IMR-90 (cell line): ENCODE measurements at regions not wholly inside any gene's neighbourhood (a gene's known extent, or its start where the extent isn't known, plus 50 kb on each side); places are given as distances from the start of the nearest gene placed in this dataset.

Source experiments
- ATAC-seq: fragments of 200-7000 bp; cut with Tn5 transposase; 2 replicates; pipeline ENCODE4 v1.9.1; 2020; ENCODE audit warnings: low read depth, mild to moderate bottlenecking, moderate library complexity
- BruUV-seq: library from RNA; stranded (reverse); fragments of 400-500 nt; replicated peaks from 2 replicates; lab custom pipeline; 2021; lab: Mats Ljungman, UMichigan
- CTCF ChIA-PET: fragments of 300-600 bp; formaldehyde crosslinking; extraction: SDS; loops from one replicate; lab custom pipeline; 2021; ENCODE audit warnings: antibody characterized with exemption; lab: Yijun Ruan, JAX
- POLR2A ChIA-PET: fragments of 300-600 bp; sonication (Branson Sonifier 250); formaldehyde crosslinking; loops from one replicate; lab custom pipeline; 2022; ENCODE audit warnings: antibody characterized with exemption; ENCODE audit not compliant: unreplicated experiment; lab: Charles Lee
- DNase-seq: peaks from one replicate; pipeline ENCODE4 v3.0.0; 2013
- H2AFZ ChIP-seq: replicated peaks from 2 replicates; pipeline ENCODE3; 2013; ENCODE audit warnings: low read length, mild to moderate bottlenecking; ENCODE audit not compliant: poor library complexity
- H2AK5ac ChIP-seq: 2 replicates; pipeline ENCODE4 v1.6.1; 2013; ENCODE audit warnings: low read depth, low read length, inconsistent platforms
- H2AK9ac ChIP-seq: replicated peaks from 2 replicates; pipeline ENCODE3; 2013; ENCODE audit warnings: mild to moderate bottlenecking, low read depth, low read length, moderate library complexity; ENCODE audit not compliant: poor library complexity
- H2BK120ac ChIP-seq: 2 replicates; pipeline ENCODE4 v1.6.1; 2013; ENCODE audit warnings: low read depth, low read length, inconsistent platforms
- H2BK15ac ChIP-seq: 3 replicates; pipeline ENCODE4 v1.6.1; 2013; ENCODE audit warnings: low read depth, low read length, inconsistent platforms
- H2BK20ac ChIP-seq: 2 replicates; pipeline ENCODE4 v1.6.1; 2013; ENCODE audit warnings: low read depth, mild to moderate bottlenecking, inconsistent platforms, low read length, moderate library complexity
- H2BK5ac ChIP-seq: 2 replicates; pipeline ENCODE4 v1.6.1; 2013; ENCODE audit warnings: mild to moderate bottlenecking, low read depth, low read length, inconsistent platforms; ENCODE audit not compliant: poor library complexity, severe bottlenecking
- H3K14ac ChIP-seq: replicated peaks from 2 replicates; pipeline ENCODE4 v1.6.1; 2013; ENCODE audit warnings: low read depth, low read length, inconsistent platforms
- H3K18ac ChIP-seq: 2 replicates; pipeline ENCODE4 v1.6.1; 2013; ENCODE audit warnings: low read depth, low read length, control low read depth
- H3K23ac ChIP-seq: 2 replicates; pipeline ENCODE4 v1.6.1; 2013; ENCODE audit warnings: low read depth, low read length, inconsistent platforms
- H3K27ac ChIP-seq: 2 replicates; pipeline ENCODE4 v1.5.1; 2013; ENCODE audit warnings: mild to moderate bottlenecking, control low read depth, low read length; ENCODE audit not compliant: insufficient read depth
- H3K27me3 ChIP-seq: 2 replicates; pipeline ENCODE4 v1.6.1; 2013; ENCODE audit warnings: low read length; ENCODE audit not compliant: control insufficient read depth, insufficient read depth
- H3K36me3 ChIP-seq: 2 replicates; pipeline ENCODE4 v1.6.1; 2013; ENCODE audit warnings: low read length, mixed read lengths; ENCODE audit not compliant: control insufficient read depth, insufficient read depth
- H3K4ac ChIP-seq: 2 replicates; pipeline ENCODE4 v1.6.1; 2013; ENCODE audit warnings: low read depth, low read length, inconsistent platforms
- H3K4me1 ChIP-seq: 2 replicates; pipeline ENCODE4 v1.6.1; 2013; ENCODE audit warnings: low read length, mixed read lengths; ENCODE audit not compliant: control insufficient read depth, insufficient read depth
- H3K4me2 ChIP-seq: 2 replicates; pipeline ENCODE4 v1.6.1; 2013; ENCODE audit warnings: low read depth, mild to moderate bottlenecking, control low read depth, low read length, moderate library complexity
- H3K4me3 ChIP-seq: 2 replicates; pipeline ENCODE4 v1.5.1; 2013; ENCODE audit warnings: low read depth, mild to moderate bottlenecking, control low read depth, low read length, moderate library complexity; ENCODE audit not compliant: insufficient read depth
- H3K56ac ChIP-seq: 2 replicates; pipeline ENCODE4 v1.6.1; 2013; ENCODE audit warnings: low read length, inconsistent platforms; ENCODE audit not compliant: insufficient read depth; ENCODE audit errors: extremely low read depth
- H3K79me1 ChIP-seq, 2 experiments: 2 replicates each; pipeline ENCODE4 v1.6.1; 2013; ENCODE audit warnings: low read length in 2 of 2, inconsistent platforms in 1 of 2, low read depth in 1 of 2
- H3K9ac ChIP-seq: 2 replicates; pipeline ENCODE4 v1.6.1; 2013; ENCODE audit warnings: low read depth, low read length, control low read depth
- H3K9me1 ChIP-seq: 2 replicates; pipeline ENCODE4 v1.6.1; 2013; ENCODE audit warnings: low read length, inconsistent platforms; ENCODE audit not compliant: insufficient read depth
- H3K9me3 ChIP-seq: 2 replicates; pipeline ENCODE4 v1.6.1; 2013; ENCODE audit warnings: low read length; ENCODE audit not compliant: control insufficient read depth, insufficient read depth
- H4K20me1 ChIP-seq: 2 replicates; pipeline ENCODE4 v1.6.1; 2013; ENCODE audit warnings: low read length, inconsistent platforms; ENCODE audit not compliant: insufficient read depth
- H4K5ac ChIP-seq: 2 replicates; pipeline ENCODE4 v1.6.1; 2013; ENCODE audit warnings: mild to moderate bottlenecking, low read depth, low read length, control low read depth
- H4K8ac ChIP-seq, 2 experiments: 2 replicates each; pipeline ENCODE4 v1.6.1; 2013; ENCODE audit warnings: low read depth in 2 of 2, low read length in 2 of 2, control low read depth in 1 of 2, inconsistent platforms in 1 of 2
- H4K91ac ChIP-seq: 2 replicates; pipeline ENCODE4 v1.6.1; 2013; ENCODE audit warnings: low read depth, low read length, inconsistent platforms; ENCODE audit not compliant: insufficient read depth
- CEBPB ChIP-seq: IDR thresholded peaks from 2 replicates; pipeline ENCODE4 v1.6.1; 2012; ENCODE audit warnings: low read depth, low read length, improper control_type of control experiment
- CTCF ChIP-seq: conservative IDR thresholded peaks from 2 replicates; pipeline ENCODE4 v1.5.1; 2012; ENCODE audit warnings: mild to moderate bottlenecking, low read depth, low read length, improper control_type of control experiment
- MAZ ChIP-seq: IDR thresholded peaks from 2 replicates; pipeline ENCODE4 v1.6.1; 2012; ENCODE audit warnings: low read depth, mild to moderate bottlenecking, low read length, improper control_type of control experiment, moderate library complexity, borderline replicate concordance
- RAD21 ChIP-seq: IDR thresholded peaks from 2 replicates; pipeline ENCODE4 v1.6.1; 2012; ENCODE audit warnings: low read length, improper control_type of control experiment
- RCOR1 ChIP-seq: IDR thresholded peaks from 2 replicates; pipeline ENCODE4 v1.6.1; 2012; ENCODE audit warnings: mild to moderate bottlenecking, low read length, improper control_type of control experiment; ENCODE audit not compliant: insufficient replicate concordance
- RFX5 ChIP-seq: IDR thresholded peaks from 2 replicates; pipeline ENCODE4 v1.8.0; 2012; ENCODE audit warnings: low read depth, mild to moderate bottlenecking, low read length, moderate library complexity
- WGBS, 2 experiments: methylation state at CpG; one replicate each; pipeline versions ENCODE4 v1.1.5 to v1.1.7; 2013; ENCODE audit warnings: missing lambda C conversion rate in 2 of 2; ENCODE audit not compliant: insufficient read length in 1 of 2; ENCODE audit errors: extremely low coverage in 2 of 2; 5-methylcytosine and 5-hydroxymethylcytosine counted together
- dilution Hi-C: fragments of 300-500 bp; cut with HindIII; formaldehyde crosslinking; loops from one replicate; pipeline ENCODE4 v1.14.3; 2018; ENCODE audit warnings: low sequenced_read_pairs; ENCODE audit not compliant: unreplicated experiment
- in situ Hi-C: fragments of 300-500 bp; cut with MboI; formaldehyde crosslinking; loops from 3 replicates; pipeline ENCODE4 v1.14.3; 2019; ENCODE audit warnings: low sequenced_read_pairs, inconsistent platforms, mixed read lengths
- intact Hi-C: fragments of 100-400 bp; cut with micrococcal nuclease; formaldehyde crosslinking; loops from 2 replicates; pipeline ENCODE4 v1.10.0; 2022

GRCh38 chr3:94379264-94379663 is 316.4 kb downstream of the NSUN3 start:
- Histone ChIP-seq H2AK9ac (no peak overlapping the region), H3K4ac (no peak overlapping the region), H2AK5ac (no peak overlapping the region), H4K91ac (no peak overlapping the region), H2AFZ (no peak overlapping the region), H3K56ac (no peak overlapping the region), H3K14ac (no peak overlapping the region), H2BK120ac (no peak overlapping the region), H3K27ac (no peak overlapping the region), H3K4me2 (no peak overlapping the region), H4K5ac (no peak overlapping the region), H3K79me1 (no peaks in the 10 kb centered on the region), H3K9me3 (no peaks in the 10 kb centered on the region), H3K36me3 (no peaks in the 10 kb centered on the region), H3K4me3 (no peak overlapping the region), H2BK15ac (no peak overlapping the region), H3K9me1 (no peaks in the 10 kb centered on the region), H3K23ac (no peak overlapping the region), H3K4me1 (no peaks in the 10 kb centered on the region), H4K8ac (no peak overlapping the region), H3K27me3 (no peaks in the 10 kb centered on the region; the same call in 1 of the 2 replicates), H2BK5ac (no peak overlapping the region), H3K18ac (no peak overlapping the region), H3K9ac (no peak overlapping the region), H2BK20ac (no peak overlapping the region), H4K20me1 (no peaks in the 10 kb centered on the region)
- intact Hi-C loops: no loop called here
- dilution Hi-C loops: no loop called here
- TF ChIP-seq RCOR1: no peak
- no peak for TF ChIP-seq CEBPB
- TF ChIP-seq RAD21: no peak
- no peak for TF ChIP-seq RFX5
- no peak for TF ChIP-seq MAZ
- TF ChIP-seq CTCF: no peak
- no TSS peak for BruUV-seq
- ChIA-PET CTCF (interaction anchor here (0.9 kb wide), 1 partner anchor 24 kb away, joined by 4 read pairs; no protein-coding TSS in a partner anchor), POLR2A (no interaction called here)
- ATAC-seq (no peak), DNase-seq (no peak)
- in situ Hi-C loops: no loop called here
- no CpG with 5 or more reads among the region's 2 CpGs for WGBS, 2 experiments
